IPS-18c (cell line): ENCODE measurements at regions not wholly inside any gene's neighbourhood (a gene's known extent, or its start where the extent isn't known, plus 50 kb on each side); places are given as distances from the start of the nearest gene placed in this dataset.
"Not testable (repeated sequence)": the region's sequence is repeated elsewhere in the genome, so short reads cannot be mapped to it uniquely, and the experiment has no call there.

ENCODE experiments used
- H3K4me3 ChIP-seq: 2 replicates; pipeline ENCODE4 v1.7.0; 2013; ENCODE audit warnings: low read depth, mild to moderate bottlenecking, low read length, moderate library complexity; ENCODE audit not compliant: insufficient read depth
- H3K9me3 ChIP-seq: one replicate; pipeline ENCODE4 v1.6.1; 2013; ENCODE audit warnings: mild to moderate bottlenecking, low read length, moderate library complexity; ENCODE audit not compliant: control insufficient read depth, insufficient read depth

- Histone ChIP-seq H3K4me3 (no peak overlapping the region), H3K9me3 (no peaks in the 10 kb centered on the region)
Measured at GRCh38 chr11:71097506-71098240, 154.7 kb downstream of the SHANK2 start.

GRCh38 chr11:71096751-71097388 is 155.5 kb downstream of the SHANK2 start:
- H3K4me3 ChIP-seq, result no peak overlapping the region
- no peaks in the 10 kb centered on the region for H3K9me3 ChIP-seq

- no peaks in the 10 kb centered on the region for H3K9me3 ChIP-seq
- H3K4me3 ChIP-seq, result no peak overlapping the region
Measured at GRCh38 chr11:71095294-71095850, 157.0 kb downstream of the SHANK2 start.

GRCh38 chr11:71094296-71095077 is 157.9 kb downstream of the SHANK2 start:
- Histone ChIP-seq H3K9me3 (no peaks in the 10 kb centered on the region), H3K4me3 (no peak overlapping the region)

- H3K9me3 ChIP-seq, result no peaks in the 10 kb centered on the region
- no peak overlapping the region for H3K4me3 ChIP-seq
Measured at GRCh38 chr11:71093783-71094182, 158.6 kb downstream of the SHANK2 start.

- no peaks in the 10 kb centered on the region for H3K9me3 ChIP-seq
- no peak overlapping the region for H3K4me3 ChIP-seq
Measured at GRCh38 chr11:71091506-71092265, 160.7 kb downstream of the SHANK2 start.

- H3K4me3 ChIP-seq, result no peak overlapping the region
- H3K9me3 ChIP-seq, result no peaks in the 10 kb centered on the region
Measured at GRCh38 chr11:71089571-71089970, 162.8 kb downstream of the SHANK2 start.

GRCh38 chr11:71088314-71089215 is 163.8 kb downstream of the SHANK2 start:
- not testable (repeated sequence) for H3K4me3 ChIP-seq, H3K9me3 ChIP-seq

GRCh38 chr11:71086687-71087258 is 165.6 kb downstream of the SHANK2 start:
- no peaks in the 10 kb centered on the region for H3K9me3 ChIP-seq
- no peak overlapping the region for H3K4me3 ChIP-seq

GRCh38 chr11:71084306-71085012 is 167.9 kb downstream of the SHANK2 start:
- no peaks in the 10 kb centered on the region for H3K9me3 ChIP-seq

GRCh38 chr11:71083105-71083504 is 169.3 kb downstream of the SHANK2 start:
- Histone ChIP-seq H3K9me3 (no peaks in the 10 kb centered on the region), H3K4me3 (no peak overlapping the region)

More at GRCh38 chr11:71084306-71085012, 167.9 kb downstream of the SHANK2 start:
- no peak overlapping the region for H3K4me3 ChIP-seq

GRCh38 chr11:71082454-71082853 is 169.9 kb downstream of the SHANK2 start:
- no peaks in the 10 kb centered on the region for H3K9me3 ChIP-seq

GRCh38 chr11:71081704-71082230 is 170.6 kb downstream of the SHANK2 start:
- Histone ChIP-seq H3K9me3 (no peaks in the 10 kb centered on the region), H3K4me3 (no peak overlapping the region)

More at GRCh38 chr11:71082454-71082853, 169.9 kb downstream of the SHANK2 start:
- H3K4me3 ChIP-seq, result no peak overlapping the region

- Histone ChIP-seq H3K9me3 (no peaks in the 10 kb centered on the region), H3K4me3 (no peak overlapping the region)
Measured at GRCh38 chr11:71080239-71081097, 171.9 kb downstream of the SHANK2 start.
